HG02610 (cell line): ENCODE measurements at regions not wholly inside any gene's neighbourhood (a gene's known extent, or its start where the extent isn't known, plus 50 kb on each side); places are given as distances from the start of the nearest gene placed in this dataset.

Experiments
- ATAC-seq: cut with Tn5 transposase; IDR thresholded peaks from one replicate; pipeline ENCODE4 v1.9.1; 2021; ENCODE audit warnings: mild to moderate bottlenecking, moderate library complexity; ENCODE audit not compliant: unreplicated experiment

GRCh38 chr13:111472559-111473460 is 152.4 kb downstream of the TEX29 start:
- ATAC-seq: no peak

DNA sequence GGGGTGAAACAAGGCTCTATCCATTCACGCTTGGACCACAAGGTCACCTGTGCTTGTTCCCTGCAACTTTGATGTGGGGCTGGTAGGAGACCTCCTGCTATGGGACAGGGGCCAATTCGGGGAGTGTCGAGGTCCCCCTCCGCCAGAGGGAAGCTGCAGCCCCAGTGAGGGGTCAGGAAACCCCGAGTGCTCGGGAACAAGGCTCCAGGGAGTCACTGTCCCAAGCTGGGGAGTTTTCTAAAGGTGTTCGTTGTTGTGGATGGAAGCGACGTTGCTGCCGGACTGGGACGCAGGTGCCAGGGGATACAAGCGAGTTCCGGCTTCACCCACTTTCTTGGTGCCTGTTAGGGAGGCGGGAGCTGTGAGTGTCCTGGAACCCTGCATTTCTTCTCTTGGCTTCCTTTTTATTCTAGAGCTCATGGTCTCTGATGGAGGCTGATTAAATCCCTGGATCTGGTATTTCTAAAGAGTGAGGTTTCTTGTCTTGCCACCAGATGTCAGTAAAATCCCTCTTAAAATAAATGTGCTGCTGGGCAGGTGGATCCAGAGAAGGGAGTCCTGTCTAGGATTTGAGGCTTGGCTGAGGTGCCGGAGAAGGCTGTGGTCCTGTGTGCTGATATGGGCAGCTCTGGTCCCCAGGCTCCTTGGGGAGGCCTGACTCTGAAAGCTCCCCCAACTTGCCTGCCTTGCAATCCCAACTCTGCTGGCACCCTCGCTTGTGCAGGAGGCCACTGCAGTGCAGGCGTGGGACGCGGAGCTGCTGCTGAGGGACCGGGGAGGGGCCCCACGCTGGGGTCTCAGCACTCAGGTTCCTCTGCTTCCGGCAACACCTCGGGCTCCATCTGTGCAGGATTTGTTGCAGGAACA is 153.9 kb downstream of the TEX29 start:
- no peak for ATAC-seq

- no peak for ATAC-seq
Measured at GRCh38 chr13:111475488-111475887, 155.0 kb downstream of the TEX29 start.

DNA sequence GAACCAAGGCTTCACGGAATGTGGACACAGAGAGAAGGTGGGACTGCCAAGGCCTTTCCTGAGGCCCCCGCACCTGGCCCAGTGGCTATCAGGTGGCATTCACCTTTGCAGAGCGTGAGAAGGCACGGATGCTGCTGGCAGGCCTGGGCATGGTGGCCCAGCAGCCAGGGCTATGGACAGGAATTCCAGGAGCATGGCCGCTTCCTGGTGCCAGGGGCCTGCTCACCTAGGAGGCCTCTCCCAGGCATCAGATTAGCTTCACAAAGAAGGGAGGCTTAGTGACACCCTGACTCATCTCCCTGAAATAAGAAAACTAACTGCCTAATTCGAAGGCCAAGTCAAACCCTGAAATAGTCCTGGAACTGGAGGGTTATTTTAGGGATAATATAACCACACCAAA is 155.8 kb downstream of the TEX29 start:
- no peak for ATAC-seq

DNA sequence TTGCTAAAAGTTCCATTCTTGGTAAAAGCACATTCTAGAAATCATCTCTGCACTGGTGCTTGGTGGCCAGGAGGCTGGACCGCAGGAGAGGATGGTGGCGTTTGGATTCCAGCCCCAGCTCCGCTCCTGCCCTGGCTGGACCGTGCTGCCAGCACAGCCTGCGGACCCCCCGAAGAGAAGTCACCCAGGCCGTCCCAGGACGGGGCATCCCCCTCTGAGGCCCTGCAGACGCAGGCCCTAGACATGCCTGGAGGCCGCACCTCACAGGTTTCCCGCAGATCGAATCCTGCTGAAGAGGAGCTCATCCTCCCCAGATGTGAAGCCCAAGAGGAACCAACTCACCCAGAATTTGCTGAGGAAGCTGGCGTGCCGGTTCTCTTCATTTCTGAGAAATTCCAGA is 159.0 kb downstream of the TEX29 start:
- ATAC-seq: no peak

DNA sequence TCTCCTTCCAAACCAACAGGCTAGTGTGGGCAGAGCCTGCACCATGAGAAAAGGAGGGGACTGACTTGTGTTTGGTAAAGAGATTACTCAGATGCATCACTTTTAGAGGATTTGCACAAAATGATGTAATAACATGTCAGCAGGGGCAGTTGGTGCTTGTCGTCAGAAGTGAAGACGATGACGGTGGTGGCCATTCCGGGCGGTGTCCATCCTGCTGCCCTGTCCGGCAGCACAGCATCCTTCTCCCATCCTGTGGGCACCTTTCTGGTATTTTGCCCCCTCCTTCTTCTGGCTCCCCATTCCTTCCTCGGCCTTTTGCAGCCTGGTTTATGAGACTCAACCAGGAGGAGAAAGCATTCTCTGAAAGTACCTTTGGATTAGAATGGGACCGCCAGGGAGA is 160.1 kb downstream of the TEX29 start:
- ATAC-seq: no peak

DNA sequence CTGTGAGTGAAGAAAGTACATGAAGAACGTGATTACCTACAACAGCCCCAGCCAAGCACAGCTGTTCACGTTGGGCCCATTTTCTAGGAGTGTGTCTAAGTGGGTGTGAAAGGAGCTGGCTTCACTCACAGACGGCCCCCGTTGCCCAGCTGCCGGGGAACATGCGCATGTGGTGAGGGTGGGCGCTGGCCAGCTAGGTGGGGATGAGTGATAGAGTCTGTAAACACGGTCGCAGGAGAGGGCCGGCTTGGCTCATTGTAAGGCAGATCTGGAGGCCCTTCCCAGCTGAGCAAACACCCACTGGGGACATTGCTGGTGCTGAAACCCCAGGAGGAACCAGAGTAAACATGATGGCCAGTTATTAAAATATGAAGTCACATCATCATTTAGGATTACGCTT is 160.5 kb downstream of the TEX29 start:
- ATAC-seq: no peak

DNA sequence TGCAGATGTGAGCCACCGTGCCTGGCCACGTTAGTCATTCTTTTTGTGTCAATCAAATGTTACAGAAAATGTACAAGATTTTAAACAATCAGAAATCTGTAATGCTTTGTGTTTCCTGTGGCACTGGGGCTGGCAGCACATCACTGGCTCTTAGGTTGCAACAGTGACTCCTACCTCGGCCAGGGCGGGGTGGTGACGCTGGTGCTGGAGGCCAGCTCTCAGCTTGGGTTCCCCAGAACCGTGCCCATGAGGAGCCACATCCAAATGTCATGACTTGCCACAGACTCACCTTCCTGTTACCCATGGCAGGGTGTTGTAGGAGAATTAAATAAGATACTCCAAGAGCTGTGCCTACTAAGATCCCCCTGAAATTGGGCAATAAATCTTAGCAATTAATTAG is 161.7 kb downstream of the TEX29 start:
- ATAC-seq: no peak

- ATAC-seq: no peak
Measured at GRCh38 chr13:111482806-111483620, 162.6 kb downstream of the TEX29 start.

GRCh38 chr13:111483621-111483987 is 163.2 kb downstream of the TEX29 start:
- ATAC-seq: no peak

DNA sequence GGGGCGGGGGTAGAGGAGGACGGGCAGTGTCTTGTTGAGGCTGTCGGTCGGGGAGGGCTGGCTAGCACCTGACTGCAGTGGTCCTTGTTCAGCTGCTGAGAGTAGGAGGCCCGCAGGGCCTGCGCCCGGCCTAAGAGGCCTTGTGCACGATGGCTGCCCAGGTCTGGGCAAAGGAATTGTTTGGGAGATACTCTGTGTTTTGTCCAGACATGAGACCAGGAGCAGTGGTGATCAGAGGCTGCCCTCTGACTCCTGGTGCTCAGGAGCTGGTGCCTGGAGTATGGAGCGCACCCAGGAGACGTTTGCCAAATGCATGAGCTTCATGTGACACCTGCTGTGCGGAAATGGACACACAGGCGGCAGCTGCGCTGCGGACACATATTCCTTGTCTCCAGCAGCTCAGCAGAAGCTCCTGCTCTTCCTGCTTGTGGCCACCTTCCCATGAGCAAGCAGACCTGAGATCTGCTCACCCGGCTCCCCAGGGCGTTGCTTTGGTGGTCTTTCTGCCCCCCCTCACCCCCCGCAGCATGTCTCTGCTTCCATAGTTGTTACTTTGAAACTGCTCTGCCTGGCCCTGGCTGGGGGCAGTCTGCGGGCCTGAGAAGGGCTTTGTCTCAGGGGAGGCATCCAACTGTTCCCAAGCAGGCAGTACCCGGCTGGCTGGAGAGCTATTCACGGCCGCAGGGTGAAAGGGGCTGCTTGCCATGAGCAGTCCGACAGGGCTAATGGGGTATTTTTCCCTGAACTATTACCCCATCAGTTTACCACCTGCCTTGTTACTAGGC is 163.9 kb downstream of the TEX29 start:
- no peak for ATAC-seq

DNA sequence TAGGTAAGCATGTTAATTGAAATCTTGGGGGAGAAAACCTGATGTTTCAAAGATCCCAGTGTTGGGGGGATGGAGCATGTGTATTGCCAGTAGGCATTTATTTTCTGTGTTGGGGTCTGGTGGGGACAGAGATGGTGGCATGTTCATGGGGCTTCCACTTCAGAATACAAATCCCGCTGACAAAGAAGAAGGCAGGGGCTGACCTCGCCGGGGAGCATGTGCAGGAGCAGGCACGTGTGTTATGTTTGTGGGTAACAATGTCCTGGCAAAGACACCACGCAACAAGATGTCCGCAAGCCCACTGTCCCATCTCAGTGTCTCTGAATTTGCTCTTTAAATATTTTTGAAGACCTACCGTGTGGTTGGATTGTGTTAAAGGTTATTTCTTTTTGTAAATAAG is 164.5 kb downstream of the TEX29 start:
- no peak for ATAC-seq

GRCh38 chr13:111485491-111486250 is 165.2 kb downstream of the TEX29 start:
- ATAC-seq: no peak

- no peak for ATAC-seq
Measured at GRCh38 chr13:111486331-111486730, 165.9 kb downstream of the TEX29 start.

DNA sequence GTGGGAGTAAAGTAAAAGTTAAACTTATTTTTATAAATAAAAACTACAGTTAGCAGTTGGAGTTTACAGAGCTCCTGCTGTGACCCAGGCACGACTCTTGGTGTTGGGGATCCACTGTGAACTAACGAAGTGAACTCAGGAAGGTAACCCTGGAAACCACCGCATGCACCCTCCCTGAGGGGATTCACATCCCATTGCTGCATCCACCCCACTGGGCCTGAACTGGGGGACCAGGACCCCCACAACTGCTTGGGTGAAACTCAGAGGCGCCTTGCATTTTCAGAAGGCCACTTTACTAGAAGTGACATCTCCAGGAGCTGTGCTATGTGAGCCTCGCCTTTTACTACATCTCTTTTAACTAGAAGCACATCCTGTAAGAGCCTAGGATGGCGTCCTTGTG is 166.4 kb downstream of the TEX29 start:
- ATAC-seq: no peak

GRCh38 chr13:111488486-111489132 is 168.2 kb downstream of the TEX29 start:
- ATAC-seq: no peak

GRCh38 chr13:111489301-111489700 is 168.9 kb downstream of the TEX29 start:
- no peak for ATAC-seq

DNA sequence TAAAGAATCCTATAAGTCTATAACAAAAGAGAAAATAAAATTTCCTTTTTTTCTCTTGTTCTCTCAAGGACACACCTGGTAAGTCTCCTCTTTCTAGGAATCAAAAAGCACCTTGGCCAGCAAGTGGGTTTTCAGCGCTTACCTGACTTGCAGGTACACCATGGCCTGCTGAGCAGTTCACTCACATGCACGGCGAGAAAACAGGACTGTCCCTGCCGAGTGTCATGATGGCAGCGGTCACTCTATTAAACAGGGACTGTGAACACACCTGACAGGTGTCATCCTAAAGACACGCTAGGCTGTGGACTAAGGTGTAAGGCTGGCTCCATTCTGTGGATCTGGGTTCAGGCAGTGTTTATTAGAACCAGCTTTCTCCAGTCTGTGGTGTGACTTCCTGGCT is 170.2 kb downstream of the TEX29 start:
- no peak for ATAC-seq

- no peak for ATAC-seq
Measured at GRCh38 chr13:111491021-111491420, 170.6 kb downstream of the TEX29 start.
